IPS-NIHi7 (cell line): ENCODE measurements at regions not wholly inside any gene's neighbourhood (a gene's known extent, or its start where the extent isn't known, plus 50 kb on each side); places are given as distances from the start of the nearest gene placed in this dataset.
"Not testable (repeated sequence)": the region's sequence is repeated elsewhere in the genome, so short reads cannot be mapped to it uniquely, and the experiment has no call there.

ENCODE experiments used
- DNase-seq: peaks from one replicate; pipeline ENCODE4 v3.0.0; 2012; ENCODE audit warnings: mixed read lengths; ENCODE audit errors: extremely low spot score

DNA sequence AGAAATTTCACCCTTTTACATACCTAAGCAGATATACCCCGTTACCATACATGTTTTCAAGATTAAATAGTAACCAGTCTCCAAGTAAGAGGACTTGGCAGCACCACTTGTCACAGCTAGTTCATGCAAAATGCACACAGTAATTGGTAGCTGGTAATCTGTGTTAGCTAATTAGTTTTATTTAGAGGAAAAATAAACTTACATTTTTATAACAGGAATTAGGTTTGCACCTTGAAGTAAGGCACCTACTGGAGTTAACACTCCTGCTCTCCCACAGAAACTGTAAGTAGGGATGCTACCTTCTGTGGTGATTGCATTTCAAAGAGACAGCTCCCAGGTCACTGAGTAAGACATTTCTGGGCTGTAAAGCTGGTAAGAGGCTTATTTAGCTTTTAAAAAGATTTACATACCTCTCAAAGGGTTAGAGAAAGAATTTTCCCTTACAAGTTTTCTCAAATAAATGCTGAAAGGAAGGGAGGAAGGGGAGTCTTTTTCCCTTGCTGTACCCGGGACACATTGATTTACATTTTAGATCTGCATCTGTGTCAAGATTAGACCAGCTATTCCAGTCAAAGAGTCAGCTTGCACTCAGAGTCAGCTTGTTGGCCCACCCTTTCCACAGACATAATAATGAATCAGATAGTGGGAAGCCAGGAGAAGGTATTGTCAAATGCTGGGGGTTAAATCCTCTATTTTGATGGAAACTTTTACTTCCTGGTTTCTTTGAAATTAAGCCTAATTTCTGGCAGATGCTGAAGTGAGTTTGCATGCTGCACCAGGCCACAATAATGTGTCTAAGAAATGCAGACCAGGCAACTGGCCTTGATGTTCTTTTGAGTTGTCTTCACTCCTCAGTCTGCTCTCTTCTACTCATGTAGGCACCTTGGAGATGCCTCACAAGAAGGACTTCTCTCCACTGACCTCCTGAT is 77.6 kb upstream of the CHD2 start:
- DNase-seq, result no peak

DNA sequence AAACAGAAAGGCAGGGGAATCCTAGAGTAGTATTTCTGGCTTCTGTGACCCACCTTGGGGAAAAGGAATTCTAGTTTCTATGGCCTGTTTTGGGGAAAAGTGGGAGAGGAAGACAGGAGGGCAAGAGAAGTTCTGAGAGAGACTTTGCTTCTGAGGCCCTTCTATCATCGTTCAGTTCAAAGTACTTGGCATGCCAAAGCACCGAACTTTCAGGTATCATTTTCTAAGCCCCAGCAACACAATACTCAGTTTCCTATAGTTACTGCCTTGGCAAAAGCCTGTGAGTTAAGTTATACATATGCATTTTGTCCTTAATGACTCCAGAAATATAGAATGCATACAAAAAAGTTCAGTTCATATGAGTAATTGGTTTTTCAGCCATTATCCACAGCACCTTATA is 74.1 kb upstream of the CHD2 start:
- DNase-seq, result no peak

DNA sequence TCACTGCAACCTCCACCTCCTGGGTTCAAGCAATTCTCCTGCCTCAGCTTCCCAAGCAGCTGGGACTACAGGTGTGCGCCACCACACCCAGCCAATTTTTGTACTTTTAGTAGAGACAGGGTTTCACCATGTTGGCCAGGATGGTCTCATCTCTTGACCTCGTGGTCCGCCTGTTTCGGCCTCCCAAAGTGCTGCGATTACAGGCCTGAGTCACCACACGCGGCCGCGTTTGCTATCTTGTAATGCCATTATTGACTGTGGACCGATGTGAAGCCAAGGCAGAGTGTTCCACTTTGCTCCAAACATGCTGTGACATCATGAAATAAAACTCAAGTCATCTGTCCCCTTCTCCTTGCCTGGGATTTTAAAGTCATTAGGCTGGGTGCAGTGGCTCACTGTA is 72.1 kb upstream of the CHD2 start:
- not testable (repeated sequence) for DNase-seq

DNA sequence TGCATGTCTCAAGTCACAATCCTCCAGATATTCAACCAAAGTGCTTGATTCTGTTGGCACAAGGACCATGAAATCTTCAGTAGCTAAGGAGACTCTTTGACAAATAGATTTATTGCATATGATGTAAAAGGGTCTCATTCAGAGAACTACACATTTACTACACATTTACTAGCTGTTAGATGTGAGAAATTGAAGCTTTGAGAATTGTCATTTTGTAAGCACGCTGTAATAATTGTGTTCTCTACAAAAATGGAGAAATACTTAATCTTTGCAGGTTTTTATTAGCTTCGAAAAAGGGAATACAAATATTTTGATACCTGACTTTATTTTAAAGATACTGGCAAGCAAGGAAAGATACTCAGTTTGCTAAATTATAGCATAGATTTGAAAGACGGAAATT is 70.2 kb upstream of the CHD2 start:
- no peak for DNase-seq

DNA sequence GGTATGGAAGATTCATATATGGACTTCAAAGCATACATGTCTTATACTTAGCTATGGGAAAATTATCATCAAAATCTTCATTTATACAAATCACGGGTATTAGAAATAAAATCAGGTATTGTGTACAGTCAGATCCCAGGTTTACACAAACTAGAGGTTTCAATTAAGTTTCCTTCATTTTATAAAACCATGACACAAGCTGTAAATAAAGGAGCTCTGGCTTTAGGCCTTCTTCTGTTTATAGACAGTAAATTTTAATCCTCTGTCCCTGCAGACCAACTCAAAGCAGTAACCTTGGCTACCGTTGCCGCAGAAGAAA is 68.8 kb upstream of the CHD2 start:
- DNase-seq, result no peak

DNA sequence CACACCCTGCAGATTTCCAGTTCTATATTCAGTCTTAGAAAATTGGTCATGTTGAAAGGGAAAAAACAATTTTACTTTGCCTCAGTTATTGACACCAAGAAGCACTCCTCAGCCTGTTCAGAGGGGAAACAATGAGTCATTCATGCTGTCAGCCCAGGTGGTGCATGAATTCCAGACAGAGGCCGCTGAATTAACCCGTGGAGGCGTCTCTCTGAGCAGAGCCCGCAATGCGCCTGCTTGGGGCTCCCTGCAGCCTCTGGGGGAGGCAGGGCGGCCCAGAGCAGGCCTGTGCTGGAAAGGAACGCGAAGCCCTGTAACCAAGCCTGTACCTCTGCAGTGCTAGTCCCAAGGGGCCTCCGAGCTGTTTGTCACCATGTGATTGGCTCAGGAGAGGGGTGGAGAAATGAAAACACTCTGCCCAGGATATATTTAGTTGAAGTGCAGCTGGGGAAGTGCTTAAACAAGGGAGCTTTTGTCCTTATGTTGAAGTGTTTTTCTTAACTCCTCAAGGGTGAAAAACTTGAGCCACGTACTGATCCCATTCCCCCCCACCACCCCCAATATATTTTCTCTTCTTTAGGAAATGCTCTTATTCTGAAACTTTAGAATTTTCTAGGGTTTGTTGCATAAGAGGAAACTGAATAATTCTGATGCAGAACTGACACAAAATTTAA is 68.3 kb upstream of the CHD2 start:
- peak; percentile 92 for DNase-seq

DNA sequence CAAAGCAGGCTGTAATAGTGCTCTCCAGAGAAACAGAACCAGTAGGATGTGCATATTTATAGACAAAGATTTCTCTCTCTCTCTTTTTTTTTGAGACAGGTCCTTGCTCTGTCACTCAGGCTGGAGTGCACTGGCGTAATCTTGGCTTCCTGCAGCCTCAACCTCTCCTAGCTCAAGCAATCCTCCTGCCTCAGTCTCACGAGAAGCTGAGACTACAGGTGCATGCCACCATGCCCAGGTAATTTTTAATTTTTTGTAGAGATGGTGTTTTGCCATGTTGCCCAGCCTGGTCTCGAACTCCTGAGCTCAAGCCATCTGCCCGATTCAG is 67.1 kb upstream of the CHD2 start:
- no peak for DNase-seq

DNA sequence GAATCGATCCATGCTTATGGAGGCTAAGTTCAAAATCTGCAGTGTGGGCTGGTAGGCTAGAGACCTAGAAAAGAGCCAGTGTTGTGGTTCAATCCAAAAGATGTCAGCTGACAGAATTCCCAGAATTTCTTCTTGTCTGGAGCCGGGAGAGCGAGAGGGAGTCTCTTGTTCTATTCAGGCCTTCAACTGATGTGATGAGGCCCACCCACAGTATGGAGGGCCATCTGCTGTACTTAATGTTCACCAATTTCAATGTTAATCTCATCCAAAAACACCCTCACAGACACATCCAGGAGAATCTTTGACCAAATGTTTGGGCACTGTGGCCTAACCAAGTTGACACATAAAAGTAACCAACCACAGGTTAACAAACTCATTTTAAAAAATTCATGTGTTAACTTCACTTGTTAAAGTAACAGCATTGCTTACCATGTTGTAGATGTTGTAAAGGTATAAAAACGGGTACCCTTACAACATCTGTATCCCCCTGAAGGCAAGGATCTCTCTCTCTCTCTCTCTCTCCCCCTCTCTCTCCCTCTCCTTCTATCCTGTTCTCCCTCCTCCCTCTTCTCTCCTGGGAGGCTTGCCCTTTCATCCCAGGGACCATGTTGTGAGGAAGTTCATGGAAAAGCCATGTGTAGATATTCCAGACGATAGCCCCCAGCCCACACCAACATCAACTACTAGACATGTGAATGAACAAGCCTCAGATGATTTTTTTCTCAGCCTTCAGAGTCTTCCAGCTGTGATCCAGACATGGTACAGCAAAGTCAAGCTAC is 66.4 kb upstream of the CHD2 start:
- no peak for DNase-seq

DNA sequence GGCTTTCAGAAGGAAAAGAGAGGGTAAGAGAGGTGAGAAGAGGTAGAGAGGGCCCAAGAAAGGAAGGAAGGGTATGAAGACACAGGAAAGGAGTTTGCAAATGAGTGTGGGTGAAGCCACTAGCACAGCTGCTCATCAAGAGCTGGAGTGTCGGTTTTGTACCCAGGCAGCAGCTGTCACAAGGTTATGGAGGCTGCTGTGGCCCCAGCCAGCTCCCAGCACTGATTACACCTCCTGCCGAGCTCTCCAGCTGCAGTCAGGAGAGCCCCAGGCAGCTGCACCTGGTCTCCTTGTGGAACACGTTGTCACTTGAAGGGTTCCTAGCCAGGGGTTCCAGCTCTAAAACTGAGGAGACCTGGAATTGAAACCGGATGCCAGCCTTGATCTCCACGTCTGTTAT is 60.4 kb upstream of the CHD2 start:
- no peak for DNase-seq

DNA sequence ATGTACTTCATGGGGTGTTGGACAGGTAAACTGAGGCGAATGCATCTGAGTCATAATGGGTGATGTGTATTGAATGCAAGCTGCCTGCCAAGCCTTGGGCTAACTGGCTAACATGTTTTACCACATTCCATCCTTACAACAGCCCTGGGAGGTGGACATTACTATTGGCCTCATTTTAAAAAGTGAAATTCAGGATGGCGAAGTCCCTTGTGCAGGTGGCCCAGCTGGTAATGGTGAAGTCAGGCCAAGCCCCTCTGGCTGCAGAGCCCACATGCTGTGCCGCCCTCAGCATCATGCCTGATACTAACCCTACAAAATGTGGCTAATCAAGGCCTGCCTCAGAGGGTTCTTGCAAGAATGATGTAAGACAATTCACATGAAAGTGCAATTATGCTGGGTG is 60.0 kb upstream of the CHD2 start:
- no peak for DNase-seq

DNA sequence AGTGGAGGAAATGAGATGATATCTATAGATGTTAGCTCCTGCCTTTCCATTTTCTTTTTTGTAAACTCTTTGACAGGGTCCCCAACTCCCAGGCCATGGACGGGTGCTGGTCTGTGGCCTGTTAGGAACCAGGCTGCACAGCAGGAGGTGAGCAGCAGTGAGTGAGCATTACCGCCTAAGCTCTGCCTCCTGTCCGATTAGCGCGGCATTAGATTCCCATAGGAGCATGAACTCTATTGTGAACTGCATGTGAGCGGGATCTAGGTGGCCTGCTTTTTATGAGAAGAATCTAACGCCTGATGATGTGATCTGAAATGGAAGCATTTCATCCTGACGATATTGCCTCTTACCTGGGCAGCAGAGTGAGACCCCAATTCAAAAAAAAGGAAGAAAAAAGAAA is 56.8 kb upstream of the CHD2 start:
- no peak for DNase-seq

DNA sequence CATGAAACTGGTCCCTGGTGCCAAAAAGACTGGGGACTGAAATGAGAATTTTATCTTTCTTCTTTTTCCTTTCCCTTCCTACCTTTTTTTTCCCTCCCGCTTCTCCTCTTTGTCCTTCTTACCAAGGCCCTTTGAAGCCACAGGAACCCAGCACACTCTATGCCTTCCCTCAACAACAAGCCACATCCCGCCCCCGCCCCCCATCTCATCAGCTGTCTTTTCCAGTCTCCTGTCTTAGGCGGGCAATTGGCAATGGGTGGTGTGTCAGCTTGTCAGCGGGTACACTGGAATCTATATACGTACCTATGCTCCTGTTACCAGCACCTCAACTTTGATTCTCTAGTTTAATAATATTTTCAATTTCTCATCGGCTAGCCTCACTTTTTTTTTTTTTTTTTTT is 56.3 kb upstream of the CHD2 start:
- no peak for DNase-seq

DNA sequence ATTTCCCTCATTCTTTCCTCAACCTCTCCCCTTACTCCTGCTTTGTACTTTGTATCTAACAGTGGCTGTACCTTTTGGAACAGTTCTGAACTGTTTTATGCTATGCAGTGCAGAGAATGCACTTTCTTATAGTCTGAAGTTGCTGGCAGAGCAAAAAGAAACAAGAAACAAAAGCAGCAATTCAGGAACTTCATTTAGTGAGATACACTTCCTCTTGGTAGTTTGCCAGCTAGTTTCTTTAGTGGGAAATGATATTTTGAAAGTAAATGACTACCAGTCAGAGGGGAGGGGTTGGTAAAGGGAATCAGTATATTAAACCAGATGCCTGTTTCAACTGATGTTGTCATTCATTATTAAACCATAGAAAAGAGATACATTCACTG is 55.0 kb upstream of the CHD2 start:
- DNase-seq, result no peak

DNA sequence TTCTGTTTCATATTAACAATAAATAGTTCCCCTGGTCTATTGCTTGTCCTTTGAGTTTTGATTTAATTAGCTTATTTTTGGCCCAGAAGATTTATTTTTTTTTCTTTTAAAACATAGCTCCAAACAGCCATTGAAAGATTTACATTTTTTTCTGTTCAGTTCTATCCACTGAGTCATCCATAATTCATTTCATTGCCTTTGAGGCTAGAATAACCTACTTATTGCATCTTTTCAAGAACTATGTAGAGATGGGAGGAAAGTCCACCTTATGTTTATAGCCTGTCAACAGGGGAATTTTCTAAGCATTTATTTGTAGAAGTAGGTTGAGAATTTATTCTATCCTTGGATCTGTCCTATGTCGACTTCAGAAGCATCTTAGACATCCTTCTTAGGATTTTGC is 53.4 kb upstream of the CHD2 start:
- no peak for DNase-seq

DNA sequence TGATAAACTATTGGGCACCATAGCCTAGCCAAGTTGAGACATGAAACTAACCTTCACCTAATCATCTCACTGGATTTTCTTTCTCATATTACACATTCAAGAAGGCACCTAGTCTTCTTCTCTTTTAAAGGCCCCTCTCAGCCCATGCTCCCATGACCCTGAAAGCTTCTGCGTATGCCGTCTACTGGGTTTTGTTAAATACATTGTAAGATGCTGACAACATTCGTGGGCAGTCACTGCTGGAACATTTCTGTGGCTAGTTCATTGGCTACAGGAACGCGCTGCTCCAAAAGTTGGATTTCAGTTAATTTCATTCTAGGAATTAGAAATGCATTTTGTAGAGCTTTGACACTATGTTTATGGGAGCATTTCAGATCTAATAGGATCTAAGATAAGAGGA is 52.3 kb upstream of the CHD2 start:
- DNase-seq, result no peak

DNA sequence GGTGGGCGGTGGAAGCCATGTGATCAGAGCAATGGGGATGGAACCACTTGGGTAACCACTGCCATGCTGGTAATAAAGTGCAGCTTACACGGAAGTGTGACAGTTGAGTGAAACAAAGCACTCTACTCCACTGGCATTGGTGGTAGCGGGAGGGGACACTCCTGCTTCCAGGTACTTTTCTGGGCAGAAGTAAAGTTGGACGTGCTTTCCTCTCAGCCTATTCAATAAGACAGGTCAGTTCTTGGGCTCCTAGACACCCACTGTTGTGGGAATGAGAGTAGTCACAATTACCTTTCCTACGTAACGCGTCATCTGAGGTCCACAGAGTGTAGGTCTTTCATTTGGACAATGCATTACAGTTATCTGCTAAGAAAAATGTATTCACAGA is 51.7 kb upstream of the CHD2 start:
- no peak for DNase-seq

DNA sequence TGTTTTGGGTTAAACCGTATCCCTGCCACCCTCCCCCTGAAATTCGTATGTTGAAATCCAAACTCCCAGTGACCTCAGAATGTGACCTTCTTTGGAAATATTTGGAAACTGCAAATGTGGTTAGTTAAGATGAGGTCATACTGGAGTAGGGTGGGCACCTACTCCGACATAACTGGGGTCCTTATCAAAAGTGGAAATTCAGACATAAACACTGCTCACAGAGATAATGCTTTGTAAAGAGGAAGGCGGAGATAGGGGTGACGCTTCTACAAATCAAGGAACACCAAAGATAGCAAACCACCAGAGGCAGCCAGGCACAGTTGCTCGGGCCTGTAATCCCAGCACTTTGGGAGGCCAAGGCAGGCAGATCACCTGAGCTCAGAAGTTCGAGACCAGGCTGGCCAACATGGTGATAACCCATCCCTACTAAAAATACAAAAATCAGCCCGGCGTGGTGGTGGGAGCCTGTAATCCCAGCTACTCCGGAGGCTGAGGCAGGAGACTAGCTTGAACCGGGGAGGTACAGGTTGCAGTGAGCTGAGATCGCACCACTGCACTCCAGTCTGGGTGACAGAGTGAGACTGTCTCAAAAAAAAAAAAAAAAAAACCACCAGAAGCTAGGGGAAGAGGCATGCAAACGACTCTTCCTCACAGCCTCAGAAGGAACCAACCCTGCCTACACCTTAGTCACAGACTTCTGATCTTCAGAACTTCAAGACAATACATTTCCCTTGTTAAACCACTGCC is 51.1 kb upstream of the CHD2 start:
- DNase-seq, result no peak

DNA sequence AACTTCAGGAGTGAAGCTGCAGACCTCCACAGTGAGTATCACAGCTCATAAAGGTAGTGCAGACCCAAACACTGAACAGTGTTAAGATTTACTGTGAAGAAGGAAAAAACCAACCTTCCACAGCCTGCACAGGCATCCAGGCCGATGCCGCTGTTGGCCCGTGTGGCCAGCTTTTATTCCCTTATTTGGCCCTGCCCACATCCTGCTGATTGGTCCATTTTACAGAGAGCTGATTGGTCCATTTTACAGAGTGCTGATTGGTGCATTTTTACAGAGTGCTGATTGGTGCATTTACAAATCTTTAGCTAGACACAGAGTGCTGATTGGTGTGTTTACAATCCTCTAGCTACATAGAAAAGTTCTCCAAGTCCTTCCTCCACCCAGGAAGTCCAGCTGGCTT is 49.9 kb upstream of the CHD2 start:
- DNase-seq, result not testable (repeated sequence)
